SK-N-MC (cell line): ENCODE measurements at regions not wholly inside any gene's neighbourhood (a gene's known extent, or its start where the extent isn't known, plus 50 kb on each side); places are given as distances from the start of the nearest gene placed in this dataset.
"Not testable (repeated sequence)": the region's sequence is repeated elsewhere in the genome, so short reads cannot be mapped to it uniquely, and the experiment has no call there.

Source experiments
- EZH2 ChIP-seq: fragments of 200-600 bp; sonication (generic); IDR thresholded peaks from one replicate; pipeline ENCODE4 v1.6.1; 2017; ENCODE audit warnings: antibody characterized with exemption
- FOXP2 ChIP-seq: optimal IDR thresholded peaks from 2 replicates; pipeline ENCODE3; 2011; ENCODE audit warnings: mild to moderate bottlenecking, moderate library complexity; ENCODE audit not compliant: insufficient read depth; ENCODE audit errors: extremely low read length, control extremely low read depth
- POLR2AphosphoS5 ChIP-seq: IDR thresholded peaks from 2 replicates; pipeline ENCODE4 v1.6.1; 2012; ENCODE audit warnings: mild to moderate bottlenecking, low read depth, low read length, borderline replicate concordance

DNA sequence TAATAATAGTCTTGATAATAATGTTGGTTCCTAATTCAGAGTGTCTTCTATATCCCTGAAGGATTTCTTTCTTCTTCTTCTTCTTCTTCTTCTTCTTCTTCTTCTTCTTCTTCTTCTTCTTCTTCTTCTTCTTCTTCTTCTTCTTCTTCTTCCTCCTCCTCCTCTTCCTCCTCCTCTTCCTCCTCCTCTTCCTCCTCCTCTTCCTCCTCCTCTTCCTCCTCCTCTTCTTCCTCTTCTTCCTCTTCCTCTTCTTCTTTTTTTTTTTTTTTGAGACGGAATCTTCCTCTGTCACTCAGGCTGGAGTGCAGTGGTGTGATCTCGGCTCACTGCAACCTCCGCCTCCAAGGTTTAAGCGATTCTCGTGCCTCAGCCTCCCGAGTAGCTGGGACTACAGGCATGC is 242.8 kb upstream of the CPHXL start:
- TF ChIP-seq POLR2AphosphoS5, EZH2, FOXP2: not testable (repeated sequence)
